H9 (cell line): ENCODE measurements at regions not wholly inside any gene's neighbourhood (a gene's known extent, or its start where the extent isn't known, plus 50 kb on each side); places are given as distances from the start of the nearest gene placed in this dataset.

Experiments
- DNase-seq: peaks from one replicate; pipeline ENCODE4 v3.0.0-alpha.2; 2017
- H2AFZ ChIP-seq: one replicate; pipeline ENCODE4 v1.6.1; 2013; ENCODE audit warnings: mild to moderate bottlenecking, low read length, control low read depth, moderate library complexity
- H2AK5ac ChIP-seq: 2 replicates; pipeline ENCODE4 v1.6.1; 2013; ENCODE audit warnings: low read length, control low read depth, mixed read lengths; ENCODE audit not compliant: insufficient read length
- H2BK120ac ChIP-seq: one replicate; pipeline ENCODE4 v1.6.1; 2013; ENCODE audit warnings: low read depth, mild to moderate bottlenecking, low read length, control low read depth, inconsistent platforms; ENCODE audit not compliant: poor library complexity, severe bottlenecking
- H2BK12ac ChIP-seq: 2 replicates; pipeline ENCODE4 v1.6.1; 2013; ENCODE audit warnings: low read length, control low read depth, mixed read lengths, low read depth; ENCODE audit not compliant: insufficient read length
- H2BK15ac ChIP-seq: 2 replicates; pipeline ENCODE4 v1.6.1; 2013; ENCODE audit warnings: low read depth, low read length, control low read depth
- H2BK20ac ChIP-seq: one replicate; pipeline ENCODE4 v1.6.1; 2013; ENCODE audit warnings: low read depth, mild to moderate bottlenecking, low read length, control low read depth, inconsistent platforms; ENCODE audit not compliant: poor library complexity, severe bottlenecking
- H2BK5ac ChIP-seq: 2 replicates; pipeline ENCODE4 v1.6.1; 2013; ENCODE audit warnings: low read length, control low read depth, mixed read lengths; ENCODE audit not compliant: insufficient read length
- H3K14ac ChIP-seq: 2 replicates; pipeline ENCODE4 v1.6.1; 2013; ENCODE audit warnings: low read length, control low read depth; ENCODE audit not compliant: insufficient read depth
- H3K18ac ChIP-seq: 2 replicates; pipeline ENCODE4 v1.6.1; 2013; ENCODE audit warnings: low read depth, mild to moderate bottlenecking, mixed read lengths, low read length, control low read depth; ENCODE audit not compliant: insufficient read length
- H3K23ac ChIP-seq: 2 replicates; pipeline ENCODE4 v1.6.1; 2013; ENCODE audit warnings: low read length, control low read depth, mixed read lengths, low read depth; ENCODE audit not compliant: insufficient read length
- H3K23me2 ChIP-seq: 2 replicates; pipeline ENCODE4 v1.6.1; 2013; ENCODE audit warnings: low read depth, mild to moderate bottlenecking, mixed read lengths, low read length, control low read depth; ENCODE audit not compliant: insufficient read length, poor library complexity, severe bottlenecking
- H3K27ac ChIP-seq: 2 replicates; pipeline ENCODE4 v1.5.1; 2013; ENCODE audit warnings: low read length, control low read depth, mixed read lengths, low read depth; ENCODE audit not compliant: insufficient read length
- H3K27me3 ChIP-seq: 2 replicates; pipeline ENCODE4 v1.6.1; 2013; ENCODE audit warnings: low read length, control low read depth, inconsistent platforms; ENCODE audit not compliant: insufficient read depth
- H3K4ac ChIP-seq: 2 replicates; pipeline ENCODE4 v1.6.1; 2013; ENCODE audit warnings: low read depth, mild to moderate bottlenecking, control low read depth, inconsistent platforms, low read length, moderate library complexity
- H3K4me1 ChIP-seq: 2 replicates; pipeline ENCODE4 v1.6.1; 2013; ENCODE audit warnings: low read length, control low read depth, inconsistent platforms; ENCODE audit not compliant: insufficient read depth
- H3K4me2 ChIP-seq: 2 replicates; pipeline ENCODE4 v1.6.1; 2013; ENCODE audit warnings: low read length, control low read depth, mixed read lengths; ENCODE audit not compliant: insufficient read length, insufficient read depth
- H3K56ac ChIP-seq: 2 replicates; pipeline ENCODE4 v1.6.1; 2013; ENCODE audit warnings: low read depth, mild to moderate bottlenecking, mixed read lengths, low read length, control low read depth; ENCODE audit not compliant: insufficient read length
- H3K79me1 ChIP-seq: 2 replicates; pipeline ENCODE4 v1.6.1; 2013; ENCODE audit warnings: low read depth, mild to moderate bottlenecking, moderate library complexity, low read length, control low read depth, inconsistent platforms; ENCODE audit not compliant: insufficient read depth, poor library complexity, severe bottlenecking
- H3K79me2 ChIP-seq: 2 replicates; pipeline ENCODE4 v1.6.1; 2013; ENCODE audit warnings: low read length, control low read depth, inconsistent platforms; ENCODE audit not compliant: insufficient read depth
- H3K9ac ChIP-seq: 2 replicates; pipeline ENCODE4 v1.6.1; 2013; ENCODE audit warnings: low read length, control low read depth, mixed read lengths; ENCODE audit not compliant: insufficient read length; ENCODE audit errors: extremely low read depth
- H3K9me3 ChIP-seq: one replicate; pipeline ENCODE4 v1.6.1; 2013; ENCODE audit warnings: low read depth, low read length, inconsistent platforms; ENCODE audit not compliant: control insufficient read depth
- H3T11ph ChIP-seq: one replicate; pipeline ENCODE4 v1.6.1; 2013; ENCODE audit warnings: mild to moderate bottlenecking, low read length, control low read depth, inconsistent platforms
- H4K20me1 ChIP-seq: one replicate; pipeline ENCODE4 v1.6.1; 2013; ENCODE audit not compliant: control insufficient read depth, insufficient read length, insufficient read depth
- H4K5ac ChIP-seq: 2 replicates; pipeline ENCODE4 v1.6.1; 2013; ENCODE audit warnings: low read depth, mild to moderate bottlenecking, mixed read lengths, low read length, control low read depth; ENCODE audit not compliant: insufficient read length
- H4K8ac ChIP-seq: replicated peaks from 2 replicates; pipeline ENCODE4 v1.6.1; 2013; ENCODE audit warnings: low read length, control low read depth, mixed read lengths, low read depth; ENCODE audit not compliant: insufficient read length
- H4K91ac ChIP-seq: 2 replicates; pipeline ENCODE4 v1.6.1; 2013; ENCODE audit warnings: low read depth, mild to moderate bottlenecking, moderate library complexity, mixed read lengths, low read length, control low read depth; ENCODE audit not compliant: insufficient read length
- H3K27ac Mint-ChIP-seq, 3 experiments: 2 replicates in 2 of 3; 3 replicates in 1 of 3; pipeline ENCODE4 v1.8.0; 2020 to 2021; ENCODE audit warnings: mixed read lengths in 3 of 3, mild to moderate bottlenecking in 1 of 3, moderate library complexity in 1 of 3
- H3K27me3 Mint-ChIP-seq: 2 replicates; pipeline ENCODE4 v1.8.0; 2021; ENCODE audit warnings: low read depth, mild to moderate bottlenecking, moderate library complexity, mixed read lengths
- H3K36me3 Mint-ChIP-seq, 3 experiments: 2 replicates in 2 of 3; 3 replicates in 1 of 3; pipeline ENCODE4 v1.8.0; 2020 to 2021; ENCODE audit warnings: low read depth in 3 of 3, mixed read lengths in 3 of 3; ENCODE audit not compliant: insufficient read depth in 1 of 3
- H3K4me1 Mint-ChIP-seq, 2 experiments: 2 replicates each; pipeline ENCODE4 v1.8.0; 2020; ENCODE audit warnings: mixed read lengths in 2 of 2
- H3K4me3 Mint-ChIP-seq, 2 experiments: 2 replicates in 1 of 2; 3 replicates in 1 of 2; pipeline ENCODE4 v1.8.0; 2020 to 2021; ENCODE audit warnings: mild to moderate bottlenecking in 2 of 2, mixed read lengths in 2 of 2, moderate library complexity in 1 of 2
- H3K9me3 Mint-ChIP-seq, 2 experiments: 2 replicates in 1 of 2; 3 replicates in 1 of 2; pipeline ENCODE4 v1.8.0; 2020; ENCODE audit warnings: mild to moderate bottlenecking in 2 of 2, mixed read lengths in 2 of 2, moderate library complexity in 1 of 2
- WGBS: extraction: QIAGEN DNeasy Blood & Tissue Kit; methylation state at CpG from one replicate; pipeline ENCODE4 v1.1.7; 2013; ENCODE audit warnings: missing lambda C conversion rate, low lambda C conversion rate, mixed read lengths; ENCODE audit not compliant: insufficient read length; ENCODE audit errors: extremely low coverage; 5-methylcytosine and 5-hydroxymethylcytosine counted together
- TF ChIP-seq, protein P1 (sequence below): fragments of 200-600 bp; sonication (generic); conservative IDR thresholded peaks from 3 replicates; pipeline ENCODE4 v1.8.0; 2021; ENCODE audit warnings: antibody characterized with exemption, mild to moderate bottlenecking

DNA sequence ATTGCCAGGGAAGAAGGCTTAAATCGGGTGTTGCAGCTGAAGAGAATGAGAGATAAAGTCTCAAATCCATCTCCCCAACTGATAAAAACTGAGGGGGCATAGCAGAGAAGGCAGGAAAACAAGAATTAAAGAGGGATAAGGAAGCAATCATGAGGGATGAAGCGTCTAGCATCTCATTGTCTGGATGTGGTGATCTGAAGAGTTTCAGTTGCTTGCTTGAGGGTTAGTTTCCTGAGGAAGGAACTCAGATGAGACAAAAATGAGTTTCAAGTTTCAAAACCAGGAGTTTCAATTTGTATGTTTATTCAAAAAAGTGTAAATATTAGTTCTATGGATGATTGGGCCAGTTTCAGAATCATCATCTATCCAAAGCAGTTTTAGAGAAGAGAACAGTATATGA is 496.9 kb downstream of the RAB28 start:
- no peaks in the 10 kb centered on the region for H3K4me1 ChIP-seq
- Mint-ChIP-seq H3K4me1 (no peaks in the 10 kb centered on the region), H3K4me3 (no peak overlapping the region), H3K36me3 (peaks cover 0 to 9% (median 5%) of the 10 kb centered on the region in 3 experiments; a peak in 4 of 7 replicates), H3K9me3 (peaks cover 15 to 21% of the 10 kb centered on the region in 2 experiments; a peak in 4 of 5 replicates), H3K27me3 (no peaks in the 10 kb centered on the region), H3K27ac (no peak overlapping the region)
- no peak overlapping the region for H2BK15ac ChIP-seq
- no peaks in the 10 kb centered on the region for H4K20me1 ChIP-seq
- H4K8ac ChIP-seq, result no peak overlapping the region
- no peaks in the 10 kb centered on the region for H3K9me3 ChIP-seq
- no peak overlapping the region for H3K4me2 ChIP-seq
- H3K9ac ChIP-seq, result no peak overlapping the region
- no peaks in the 10 kb centered on the region for H3K27me3 ChIP-seq
- no peak for DNase-seq
- H2AK5ac ChIP-seq, result no peak overlapping the region
- H3K18ac ChIP-seq, result no peak overlapping the region
- no peaks in the 10 kb centered on the region for H3K79me2 ChIP-seq
- no peak overlapping the region for H4K5ac ChIP-seq
- H3K27ac ChIP-seq, result no peak overlapping the region
- H3T11ph ChIP-seq, result no peak overlapping the region
- no peak overlapping the region for H2AFZ ChIP-seq
- H2BK120ac ChIP-seq, result no peak overlapping the region
- no peaks in the 10 kb centered on the region for H3K79me1 ChIP-seq
- H3K4ac ChIP-seq, result no peak overlapping the region
- H3K23ac ChIP-seq, result no peak overlapping the region
- no peak overlapping the region for H3K56ac ChIP-seq
- no peak overlapping the region for H4K91ac ChIP-seq
- TF ChIP-seq, protein P1, sequence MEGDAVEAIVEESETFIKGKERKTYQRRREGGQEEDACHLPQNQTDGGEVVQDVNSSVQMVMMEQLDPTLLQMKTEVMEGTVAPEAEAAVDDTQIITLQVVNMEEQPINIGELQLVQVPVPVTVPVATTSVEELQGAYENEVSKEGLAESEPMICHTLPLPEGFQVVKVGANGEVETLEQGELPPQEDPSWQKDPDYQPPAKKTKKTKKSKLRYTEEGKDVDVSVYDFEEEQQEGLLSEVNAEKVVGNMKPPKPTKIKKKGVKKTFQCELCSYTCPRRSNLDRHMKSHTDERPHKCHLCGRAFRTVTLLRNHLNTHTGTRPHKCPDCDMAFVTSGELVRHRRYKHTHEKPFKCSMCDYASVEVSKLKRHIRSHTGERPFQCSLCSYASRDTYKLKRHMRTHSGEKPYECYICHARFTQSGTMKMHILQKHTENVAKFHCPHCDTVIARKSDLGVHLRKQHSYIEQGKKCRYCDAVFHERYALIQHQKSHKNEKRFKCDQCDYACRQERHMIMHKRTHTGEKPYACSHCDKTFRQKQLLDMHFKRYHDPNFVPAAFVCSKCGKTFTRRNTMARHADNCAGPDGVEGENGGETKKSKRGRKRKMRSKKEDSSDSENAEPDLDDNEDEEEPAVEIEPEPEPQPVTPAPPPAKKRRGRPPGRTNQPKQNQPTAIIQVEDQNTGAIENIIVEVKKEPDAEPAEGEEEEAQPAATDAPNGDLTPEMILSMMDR, result no peak
- no peaks in the 10 kb centered on the region for H3K23me2 ChIP-seq
- no peak overlapping the region for H2BK5ac ChIP-seq
- WGBS, result no CpG with 5 or more reads among the region's 2 CpGs
- H2BK12ac ChIP-seq, result no peak overlapping the region
- H3K14ac ChIP-seq, result no peak overlapping the region
- no peak overlapping the region for H2BK20ac ChIP-seq
